VCaP (cell line): ENCODE measurements at regions not wholly inside any gene's neighbourhood (a gene's known extent, or its start where the extent isn't known, plus 50 kb on each side); places are given as distances from the start of the nearest gene placed in this dataset.

Source experiments
- H3K27ac ChIP-seq: fragments of 450-650 bp; 2 replicates; pipeline ENCODE4 v1.5.1; 2017
- TF ChIP-seq, protein P1 (sequence below): fragments of 450-650 bp; conservative IDR thresholded peaks from 2 replicates; pipeline ENCODE4 v1.5.1; 2017; ENCODE audit warnings: mild to moderate bottlenecking, moderate library complexity

DNA sequence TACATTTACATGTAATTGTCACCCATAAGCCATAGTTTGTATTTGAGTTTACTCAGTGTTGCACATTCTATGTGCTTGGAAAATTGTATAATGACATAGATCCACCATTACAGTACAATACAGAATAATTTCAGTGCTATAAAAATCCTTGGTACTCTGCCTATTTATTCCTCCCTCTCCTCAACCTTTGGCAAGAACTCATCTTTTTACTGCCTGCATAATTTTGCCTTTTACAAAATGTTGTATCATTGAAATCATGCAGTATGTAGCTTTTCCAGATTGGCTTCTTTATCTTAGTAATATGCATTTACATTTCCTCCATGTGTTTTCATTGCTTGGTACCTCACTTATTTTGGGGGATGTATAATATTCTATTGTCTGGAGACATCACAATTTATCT lies 786.9 kb upstream of the SEMA6D start:
- TF ChIP-seq, protein P1, sequence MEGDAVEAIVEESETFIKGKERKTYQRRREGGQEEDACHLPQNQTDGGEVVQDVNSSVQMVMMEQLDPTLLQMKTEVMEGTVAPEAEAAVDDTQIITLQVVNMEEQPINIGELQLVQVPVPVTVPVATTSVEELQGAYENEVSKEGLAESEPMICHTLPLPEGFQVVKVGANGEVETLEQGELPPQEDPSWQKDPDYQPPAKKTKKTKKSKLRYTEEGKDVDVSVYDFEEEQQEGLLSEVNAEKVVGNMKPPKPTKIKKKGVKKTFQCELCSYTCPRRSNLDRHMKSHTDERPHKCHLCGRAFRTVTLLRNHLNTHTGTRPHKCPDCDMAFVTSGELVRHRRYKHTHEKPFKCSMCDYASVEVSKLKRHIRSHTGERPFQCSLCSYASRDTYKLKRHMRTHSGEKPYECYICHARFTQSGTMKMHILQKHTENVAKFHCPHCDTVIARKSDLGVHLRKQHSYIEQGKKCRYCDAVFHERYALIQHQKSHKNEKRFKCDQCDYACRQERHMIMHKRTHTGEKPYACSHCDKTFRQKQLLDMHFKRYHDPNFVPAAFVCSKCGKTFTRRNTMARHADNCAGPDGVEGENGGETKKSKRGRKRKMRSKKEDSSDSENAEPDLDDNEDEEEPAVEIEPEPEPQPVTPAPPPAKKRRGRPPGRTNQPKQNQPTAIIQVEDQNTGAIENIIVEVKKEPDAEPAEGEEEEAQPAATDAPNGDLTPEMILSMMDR, result no peak
- H3K27ac ChIP-seq, result no peak overlapping the region

DNA sequence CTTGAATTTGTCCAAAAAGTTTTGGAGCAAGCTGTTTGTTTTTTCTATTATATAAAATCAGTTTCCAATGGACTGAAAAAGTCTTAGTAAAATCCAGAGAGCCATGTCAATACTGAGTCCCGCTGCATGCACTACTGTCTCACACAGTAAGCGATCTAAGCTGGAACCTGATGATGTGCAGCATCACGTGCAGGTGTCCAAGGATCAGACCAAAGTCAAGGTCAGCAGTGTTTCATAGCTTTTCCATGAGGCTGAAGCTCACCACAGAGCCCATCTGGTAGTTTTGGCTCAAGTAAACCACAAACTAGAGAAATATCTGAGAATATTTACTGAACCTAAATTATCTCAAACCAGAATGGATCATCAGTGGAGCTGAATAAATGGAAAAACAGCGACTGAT lies 784.0 kb upstream of the SEMA6D start:
- H3K27ac ChIP-seq, result no peak overlapping the region
- TF ChIP-seq, protein P1, result no peak

DNA sequence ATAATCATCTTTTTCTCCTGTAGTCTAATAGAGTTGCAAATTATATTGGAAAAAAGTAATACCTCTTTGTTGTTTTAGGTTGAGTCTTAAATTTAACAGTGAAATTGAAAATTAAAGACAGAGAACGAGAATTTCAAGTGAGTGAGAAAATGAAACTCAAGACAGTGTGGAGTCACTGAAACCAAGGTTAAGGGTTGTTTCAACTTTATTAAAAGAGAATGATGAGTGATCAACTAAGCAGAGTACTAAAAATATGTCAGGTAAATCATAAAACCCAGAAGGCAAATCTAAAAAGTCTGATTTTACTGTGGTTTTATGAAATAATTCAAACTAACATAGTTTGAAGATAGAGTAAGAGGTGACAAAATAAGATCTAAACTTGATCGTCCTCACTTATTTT lies 782.5 kb upstream of the SEMA6D start:
- TF ChIP-seq, protein P1, result no peak
- H3K27ac ChIP-seq, result no peak overlapping the region

DNA sequence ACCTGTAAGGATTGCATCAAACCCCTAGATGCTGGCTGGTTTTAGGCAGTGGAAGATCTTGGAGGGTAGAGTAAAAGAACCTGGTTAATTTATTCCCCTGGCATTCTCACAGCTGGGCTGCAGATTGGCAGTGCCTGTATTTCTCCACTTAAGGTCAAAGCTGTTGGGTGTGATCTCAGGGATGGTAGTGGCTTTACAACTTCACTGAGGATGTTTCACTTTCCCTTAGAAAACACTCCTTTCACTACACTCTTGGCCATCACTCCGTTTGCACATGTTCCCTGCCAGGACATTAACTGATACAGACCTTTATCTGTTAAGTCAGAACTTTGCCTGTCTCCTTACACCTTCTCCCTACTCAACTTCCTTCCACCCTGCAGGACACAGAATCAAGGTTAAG lies 779.1 kb upstream of the SEMA6D start:
- H3K27ac ChIP-seq, result no peak overlapping the region
- TF ChIP-seq, protein P1, result no peak

DNA sequence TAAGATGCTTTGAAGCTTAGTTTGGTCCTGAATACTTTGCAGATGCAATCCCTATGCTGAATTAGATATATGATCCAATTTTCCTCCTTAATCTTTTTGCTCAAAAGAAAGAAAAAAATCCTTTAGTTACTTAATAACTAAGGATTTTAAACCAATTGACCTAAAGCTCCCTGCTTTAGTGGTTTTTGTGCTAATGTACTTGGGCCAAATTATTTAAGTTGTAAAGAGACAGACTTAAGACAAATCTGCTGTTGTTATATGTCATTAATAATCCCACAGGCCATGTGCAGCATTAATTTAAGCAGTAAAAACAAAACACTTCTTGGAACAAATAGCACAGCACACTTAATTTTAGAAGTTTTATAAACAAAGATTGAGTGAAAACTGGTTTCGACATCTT lies 776.1 kb upstream of the SEMA6D start:
- TF ChIP-seq, protein P1, result no peak
- H3K27ac ChIP-seq, result no peak overlapping the region

DNA sequence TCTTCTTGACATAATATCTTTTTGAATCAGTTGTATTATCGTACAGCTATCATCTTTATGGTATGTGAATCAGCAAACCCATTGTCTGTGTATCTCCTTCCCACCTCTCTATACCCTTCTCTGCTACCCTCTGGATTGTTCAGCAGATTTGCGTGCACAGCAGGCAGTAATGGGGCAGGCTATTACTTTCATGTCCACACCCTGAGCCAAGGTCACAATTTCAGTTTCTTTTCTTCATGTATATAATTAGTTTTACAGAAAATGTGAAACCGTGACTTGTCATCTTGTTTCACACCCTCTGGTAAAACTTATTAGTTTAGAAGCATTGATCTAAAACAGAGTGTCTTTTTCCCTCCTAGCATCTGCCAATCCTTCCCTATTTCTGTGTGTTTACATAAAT lies 770.4 kb upstream of the SEMA6D start:
- no peak overlapping the region for H3K27ac ChIP-seq
- TF ChIP-seq, protein P1, result no peak

DNA sequence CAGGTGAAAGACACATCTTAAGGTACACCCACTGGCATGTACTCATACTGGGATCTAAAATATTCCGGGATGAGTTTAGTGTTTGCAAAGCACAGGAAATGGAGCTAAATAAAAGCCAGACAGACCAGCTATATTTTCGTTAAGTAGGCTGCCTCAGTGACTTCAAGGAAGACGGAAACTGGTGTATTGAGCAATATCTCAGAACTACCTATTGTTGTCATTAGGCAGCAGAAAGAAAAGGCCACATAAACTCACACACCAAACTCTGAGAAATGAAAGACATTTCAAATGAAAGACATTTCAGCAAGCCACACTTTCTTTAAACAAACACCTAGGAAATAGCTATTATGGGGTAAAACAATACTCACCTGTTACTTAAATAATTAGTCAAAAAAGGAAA lies 761.7 kb upstream of the SEMA6D start:
- TF ChIP-seq, protein P1, result no peak

DNA sequence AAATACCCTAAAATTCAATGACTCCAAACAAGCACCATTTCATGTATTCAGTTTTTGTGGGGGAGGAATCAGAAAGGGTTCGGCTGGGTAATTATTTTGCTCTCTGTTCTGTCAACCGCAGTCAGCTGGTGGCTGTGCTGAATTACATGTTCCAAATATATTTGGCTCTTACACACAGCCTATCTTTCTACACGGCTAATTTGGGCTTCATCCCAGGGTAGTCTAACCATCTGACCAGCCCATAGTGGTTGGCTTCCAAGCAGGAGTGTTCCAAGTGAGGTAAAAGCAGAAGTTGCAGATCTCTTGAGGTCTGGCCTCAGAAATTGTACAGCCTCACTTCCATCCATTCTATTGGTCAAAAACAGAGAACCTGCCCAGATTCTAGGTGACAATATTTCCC lies 760.8 kb upstream of the SEMA6D start:
- TF ChIP-seq, protein P1, result no peak
- H3K27ac ChIP-seq, result no peak overlapping the region

More for the DNA sequence above, 761.7 kb upstream of the SEMA6D start:
- no peak overlapping the region for H3K27ac ChIP-seq
